ENCODE measurements at regions not wholly inside any gene's neighbourhood (a gene's known extent, or its start where the extent isn't known, plus 50 kb on each side); places are given as distances from the start of the nearest gene placed in this dataset.
"Not testable (repeated sequence)": the region's sequence is repeated elsewhere in the genome, so short reads cannot be mapped to it uniquely, and the experiment has no call there.

DNA sequence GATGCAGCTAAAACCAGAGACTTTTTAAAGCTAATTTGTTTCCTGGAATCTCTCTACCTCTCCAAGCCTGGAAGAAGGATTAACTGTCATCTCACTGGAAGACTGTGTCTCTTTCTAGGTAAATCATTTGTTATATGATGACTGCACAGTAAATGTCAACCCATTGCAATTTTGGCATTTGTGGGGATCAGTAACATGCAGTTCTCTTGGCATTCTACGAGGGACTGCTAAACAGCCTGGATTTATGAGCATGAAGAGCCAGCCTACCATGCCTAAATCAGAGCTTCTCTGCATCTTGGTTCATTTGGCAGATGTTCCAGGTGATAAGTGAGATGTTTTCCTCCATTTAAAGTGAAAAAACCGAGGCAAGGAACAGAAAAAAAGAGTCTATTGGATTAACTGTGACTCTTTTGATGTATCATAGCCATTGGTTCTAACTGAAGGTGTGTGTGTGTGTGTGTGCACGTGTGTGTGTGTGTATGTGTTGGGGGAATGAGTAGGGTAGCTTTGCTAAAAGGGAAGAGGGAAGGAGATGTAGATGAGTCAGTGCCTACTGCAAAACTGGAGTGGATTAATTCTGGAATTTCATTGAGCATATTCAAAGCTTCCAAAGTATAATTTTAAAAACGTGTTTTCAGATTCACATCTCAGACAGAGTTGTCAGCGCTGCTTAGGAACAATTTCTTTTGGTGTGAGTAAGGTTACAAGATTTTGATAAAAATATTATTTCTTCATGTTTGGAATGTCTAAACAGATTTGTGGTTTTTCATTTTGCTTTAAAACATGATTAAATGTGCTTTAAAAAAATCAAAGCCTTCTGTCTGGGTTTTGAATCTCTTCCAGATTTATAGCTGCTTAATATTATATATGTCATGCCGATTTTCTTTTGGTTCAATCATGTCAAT, 123.2 kb upstream of the LNX1 start:
- no peak for DNase-seq (ENCODE audit: low spot score)

DNA sequence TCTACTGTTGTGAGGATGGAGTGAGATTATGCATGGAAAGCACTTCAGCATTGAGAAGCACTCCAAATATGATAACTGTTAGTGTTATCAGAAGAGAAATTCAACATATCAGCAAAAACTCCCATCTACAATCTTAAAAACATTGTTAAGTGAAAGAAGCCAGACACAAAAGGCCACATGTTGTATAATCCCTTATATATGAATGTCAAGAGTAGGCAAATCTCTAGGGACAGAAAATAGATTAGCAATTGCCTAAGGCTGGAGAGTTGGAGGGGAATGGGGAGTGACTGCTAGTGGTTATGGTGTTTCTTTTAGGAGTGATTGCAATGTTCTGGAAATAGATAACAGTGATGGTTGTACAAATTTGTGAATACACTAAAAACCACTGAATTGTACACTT, 122.5 kb upstream of the LNX1 start:
- DNase-seq (ENCODE audit: low spot score), result no peak

DNA sequence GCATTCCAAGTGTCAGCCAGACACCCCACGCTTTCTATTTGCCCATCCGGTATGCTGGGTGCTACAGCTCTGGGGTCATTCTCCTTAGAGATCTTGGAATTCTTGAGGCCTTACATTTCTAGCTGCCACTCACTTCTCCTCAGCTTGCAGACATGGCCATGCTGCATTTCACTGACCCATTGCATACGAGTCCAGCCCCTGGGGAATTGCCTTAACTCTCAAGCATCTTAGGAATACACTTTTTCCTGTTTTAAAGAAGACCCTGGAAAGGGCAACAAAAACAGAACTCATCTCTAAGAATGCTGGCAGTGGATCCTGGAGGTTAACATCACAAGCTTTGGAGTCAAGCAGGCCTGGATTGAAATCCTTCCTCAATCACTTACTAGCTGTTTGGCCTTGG, 122.0 kb upstream of the LNX1 start:
- no peak for DNase-seq (ENCODE audit: low spot score)

DNA sequence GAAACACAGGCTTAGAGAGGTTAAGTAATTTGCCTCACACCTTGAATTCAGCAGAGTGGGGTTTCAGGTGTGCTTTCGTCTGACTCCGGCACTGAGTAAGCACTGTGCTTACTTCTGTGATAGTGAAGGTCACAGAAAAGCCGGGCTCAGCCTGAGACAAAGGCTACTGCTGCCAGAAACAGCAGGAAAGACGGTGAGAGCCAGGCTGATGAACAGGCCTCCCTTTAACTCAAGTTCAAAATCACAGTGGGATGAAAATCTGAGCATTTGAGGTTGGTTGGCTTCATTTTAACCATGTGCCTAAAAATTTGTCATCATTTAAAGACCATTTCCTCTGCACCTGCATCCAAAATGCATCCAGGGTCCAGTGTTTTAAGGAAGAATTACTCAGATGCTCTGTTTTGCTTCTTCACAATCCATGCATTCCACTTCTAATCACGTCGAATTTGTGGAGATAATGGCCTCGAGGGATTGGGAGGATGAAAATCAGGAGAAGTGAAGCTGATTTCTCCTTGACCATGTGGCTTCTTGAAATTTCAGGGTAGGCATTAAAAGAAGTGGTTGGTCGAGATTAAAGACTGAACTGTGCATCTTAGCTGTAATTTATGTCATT, 121.2 kb upstream of the LNX1 start:
- DNase-seq (ENCODE audit: low spot score), result no peak

DNA sequence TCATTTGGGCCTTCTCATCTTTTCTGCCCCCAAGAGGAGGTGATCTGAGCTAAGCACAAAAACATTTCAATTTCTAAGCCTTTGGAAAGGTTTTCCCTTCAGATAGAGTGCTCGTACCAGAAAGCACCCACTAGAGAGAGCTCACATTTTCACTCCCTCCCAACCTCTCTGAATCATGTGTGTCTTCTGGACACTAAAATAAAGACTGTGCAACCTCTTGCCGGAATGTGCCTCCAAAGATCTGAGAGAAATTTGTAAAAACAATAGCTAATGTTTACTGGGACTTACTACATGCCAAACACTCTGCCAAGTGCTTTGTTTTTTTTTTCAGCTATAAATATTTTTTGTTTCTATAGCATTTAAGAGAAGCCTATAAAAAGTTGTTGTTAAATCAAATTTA, 120.6 kb upstream of the LNX1 start:
- DNase-seq (ENCODE audit: low spot score), result no peak

DNA sequence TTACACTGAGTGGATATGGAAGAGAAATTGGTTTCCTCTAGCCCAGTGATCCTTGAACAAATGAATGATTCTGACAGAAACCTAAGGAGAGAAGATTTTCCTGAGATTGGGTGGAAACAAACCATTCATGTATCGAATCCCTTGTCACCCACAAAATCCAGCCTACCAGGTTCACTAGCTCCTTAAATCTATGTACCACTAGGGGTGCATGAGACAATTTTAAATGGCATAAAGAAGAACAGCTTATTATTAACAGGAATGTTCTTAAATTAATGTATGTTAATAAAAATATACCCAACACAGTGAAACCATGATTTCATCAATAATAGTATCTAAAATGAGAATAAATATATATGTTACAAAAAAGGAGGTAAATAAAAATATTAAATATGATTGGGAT, 118.4 kb upstream of the LNX1 start:
- no peak for DNase-seq (ENCODE audit: low spot score)

DNA sequence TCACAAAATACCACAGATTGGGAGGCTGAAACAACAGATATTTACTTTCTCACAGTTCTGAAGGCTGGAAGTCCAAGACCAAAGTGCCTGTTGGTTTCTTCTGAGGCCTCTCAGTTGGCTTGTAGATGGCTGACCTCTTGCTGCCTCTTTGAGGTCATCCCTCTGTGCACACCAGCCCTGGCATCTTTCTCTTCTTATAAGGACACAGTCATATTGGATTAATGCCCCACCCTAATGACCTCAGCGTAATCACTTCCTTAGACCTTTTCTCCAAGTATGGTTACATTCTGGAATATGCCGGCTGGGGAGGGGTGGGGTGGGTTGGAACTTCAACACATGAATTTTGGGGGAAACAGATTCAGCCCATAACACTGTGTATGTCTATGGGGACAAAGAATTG, 116.2 kb upstream of the LNX1 start:
- DNase-seq (ENCODE audit: low spot score), result no peak

DNA sequence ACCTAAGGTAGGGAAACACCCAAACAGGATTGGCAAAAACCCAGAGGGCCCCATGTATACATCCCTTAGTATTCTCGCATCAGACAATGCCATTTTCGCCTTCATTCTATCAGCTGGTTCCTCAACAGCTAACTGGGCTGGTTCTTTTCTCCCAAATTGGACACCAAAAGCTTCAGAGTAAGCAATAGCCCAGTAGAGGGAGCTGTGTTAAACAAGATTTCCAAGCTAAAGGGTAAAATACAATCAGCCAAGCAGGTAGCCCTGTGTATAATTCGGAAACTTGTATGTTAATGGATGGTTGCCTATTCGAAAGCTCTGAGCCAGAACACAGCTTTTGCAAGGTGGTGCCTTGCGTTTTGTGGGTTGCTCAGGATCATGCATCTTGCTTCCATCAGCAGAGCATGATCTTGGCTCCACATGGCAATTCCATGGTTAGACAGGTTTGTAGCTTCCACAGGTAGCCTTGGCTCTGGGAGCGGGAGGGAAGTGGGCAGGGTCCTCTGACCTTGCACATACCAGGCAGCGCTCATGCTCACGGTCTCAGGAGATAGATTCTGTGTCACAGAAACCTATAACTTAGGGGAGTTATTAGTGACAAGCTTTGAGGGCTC, 115.2 kb upstream of the LNX1 start:
- DNase-seq (ENCODE audit: low spot score), result peak; percentile 44

DNA sequence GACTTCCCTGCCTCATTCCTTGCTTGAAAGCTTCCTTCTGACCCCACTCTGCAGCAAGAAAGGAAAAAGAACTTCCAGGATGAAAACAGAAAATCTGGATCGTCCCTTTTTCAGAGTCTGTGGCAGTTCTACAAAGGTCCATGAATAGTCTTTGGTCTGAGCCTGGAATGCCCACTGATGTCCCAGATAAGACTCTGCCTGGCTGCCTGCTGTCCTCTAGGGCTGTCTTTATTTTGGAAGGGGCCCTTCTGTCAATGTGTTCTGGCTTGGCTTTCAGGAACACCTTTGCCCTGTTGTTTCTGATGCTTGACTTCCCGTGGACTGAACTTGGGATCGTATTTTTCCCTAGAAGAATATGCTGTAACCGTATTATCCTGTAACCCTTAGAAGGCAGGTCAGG, 114.7 kb upstream of the LNX1 start:
- DNase-seq (ENCODE audit: low spot score), result no peak

DNA sequence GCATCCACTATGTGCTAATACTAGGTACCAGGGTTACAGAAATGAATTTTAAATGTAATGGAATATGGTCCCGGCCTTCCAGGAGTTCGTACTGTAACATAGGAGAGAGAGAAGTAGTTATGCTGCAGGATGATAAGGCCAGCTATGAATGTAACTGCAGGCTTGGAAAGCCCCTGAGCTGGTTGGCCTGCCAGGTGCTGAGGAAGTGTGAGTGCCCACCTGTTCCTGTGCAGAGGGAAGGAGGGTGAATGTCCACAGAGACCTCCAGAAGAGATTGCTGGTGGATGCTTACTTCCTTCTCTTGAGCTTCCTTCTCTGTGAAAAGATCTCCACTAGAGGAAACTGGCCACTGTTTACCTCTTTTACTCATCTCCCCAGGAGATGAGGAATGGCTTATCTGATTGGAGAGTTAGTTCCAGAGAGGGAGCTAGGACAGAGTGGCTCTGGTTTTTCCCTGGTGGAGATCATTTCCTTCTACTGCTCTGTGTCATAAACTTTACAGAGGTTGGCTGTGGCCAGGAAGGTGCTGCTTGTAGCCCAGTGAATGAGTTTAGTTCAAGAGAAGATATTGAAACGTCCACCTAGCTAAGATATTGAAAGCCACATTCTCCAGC, 114.0 kb upstream of the LNX1 start:
- no peak for DNase-seq (ENCODE audit: low spot score)

DNA sequence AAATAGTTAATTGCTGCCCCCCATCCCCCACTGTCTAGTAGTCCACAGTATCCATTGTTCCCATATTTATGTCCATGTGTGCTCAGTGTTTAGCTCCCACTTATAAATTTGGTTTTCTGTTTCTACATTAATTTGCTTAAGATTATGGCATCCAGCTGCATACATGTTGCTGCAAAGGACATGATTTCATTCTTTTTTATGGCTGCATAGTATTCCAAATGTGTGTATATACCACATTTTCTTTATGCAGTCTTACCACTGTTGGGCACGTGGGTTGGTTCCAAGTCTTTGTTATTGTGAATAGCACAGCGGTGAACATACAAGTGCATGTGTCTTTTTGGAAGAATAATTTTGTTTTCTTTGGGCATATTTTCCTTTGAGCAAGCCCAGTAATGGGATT, 113.0 kb upstream of the LNX1 start:
- no peak for DNase-seq (ENCODE audit: low spot score)

DNA sequence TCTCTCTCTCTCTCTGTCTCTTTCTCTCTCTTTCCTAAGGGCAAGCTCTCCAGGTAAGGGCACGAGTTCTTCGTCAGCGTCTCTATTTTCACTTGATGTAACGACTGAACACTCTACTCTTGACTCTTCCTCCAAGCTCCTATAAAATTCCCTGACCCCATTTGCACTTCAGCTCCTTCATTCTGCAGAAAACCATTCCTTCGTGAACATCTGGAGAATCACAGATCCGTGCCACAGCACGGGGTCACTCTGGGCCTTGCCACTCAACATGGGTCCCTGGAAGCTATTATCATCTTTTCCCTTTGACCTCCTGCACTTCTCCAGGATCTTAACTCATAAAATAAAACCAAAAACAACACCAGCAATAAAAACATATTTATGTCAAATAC, 112.0 kb upstream of the LNX1 start:
- DNase-seq (ENCODE audit: low spot score), result no peak

DNA sequence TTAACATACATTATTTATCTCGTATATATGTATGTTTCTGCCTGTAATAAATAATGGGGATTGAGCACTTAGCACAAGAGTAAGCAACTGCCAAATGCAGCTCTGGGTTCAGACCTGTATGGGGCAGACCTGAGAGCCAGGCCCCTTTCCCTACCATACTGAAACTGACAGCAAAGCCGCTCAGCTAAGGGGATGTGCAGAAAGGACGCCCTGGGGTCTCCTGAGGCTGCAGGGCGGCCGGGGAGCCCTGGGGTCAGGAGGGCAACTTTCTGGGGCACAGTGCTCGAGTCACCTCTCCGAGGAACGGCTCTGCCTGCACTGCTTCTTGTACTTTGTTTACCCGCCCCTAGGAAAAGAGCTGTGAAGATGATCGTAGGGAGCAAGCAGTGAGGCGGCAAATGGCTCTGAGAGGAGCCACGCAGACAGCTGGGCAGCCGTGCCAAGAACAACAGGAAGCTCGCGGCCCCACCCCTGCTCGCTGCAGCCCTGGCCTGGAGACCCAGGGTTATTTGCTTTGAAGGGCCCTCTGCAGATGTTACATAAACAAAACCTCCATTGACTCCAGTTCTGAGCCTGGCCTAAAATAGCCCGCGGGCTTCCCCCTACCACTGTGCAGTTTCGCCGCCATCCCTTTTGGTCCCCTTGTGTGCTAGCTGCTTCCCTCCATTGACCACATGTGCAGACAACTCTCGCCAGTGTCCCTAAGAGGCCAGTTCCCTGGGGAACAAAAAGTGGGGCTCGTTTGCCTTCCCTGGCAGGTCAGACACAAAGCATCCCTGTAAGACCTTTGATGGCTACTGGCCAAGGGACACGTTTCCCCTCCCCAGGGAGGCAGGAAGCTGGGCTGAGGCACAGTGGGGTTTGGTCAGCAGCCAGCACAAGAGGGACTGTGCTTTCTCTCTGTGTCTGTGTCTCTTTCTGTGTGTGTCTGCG, 111.3 kb upstream of the LNX1 start:
- DNase-seq (ENCODE audit: low spot score), result peak; percentile 9

DNA sequence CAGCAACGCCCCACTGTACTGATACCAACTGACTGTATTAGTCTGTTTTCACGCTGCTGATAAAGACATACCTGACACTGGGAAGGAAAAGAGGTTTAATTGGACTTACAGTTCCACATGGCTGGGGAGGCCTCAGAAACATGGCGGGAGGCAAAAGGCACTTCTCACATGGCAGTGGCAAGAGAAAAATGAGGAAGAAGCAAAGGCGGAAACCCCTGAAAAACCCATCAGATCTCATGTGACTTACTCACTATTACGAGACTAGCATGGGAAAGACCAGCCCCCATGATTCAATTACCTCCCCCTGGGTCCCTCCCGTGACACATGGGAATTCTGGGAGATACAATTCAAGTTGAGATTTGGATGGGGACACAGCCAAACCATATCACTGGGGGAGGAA, 110.0 kb upstream of the LNX1 start:
- not testable (repeated sequence) for DNase-seq (ENCODE audit: low spot score)

DNA sequence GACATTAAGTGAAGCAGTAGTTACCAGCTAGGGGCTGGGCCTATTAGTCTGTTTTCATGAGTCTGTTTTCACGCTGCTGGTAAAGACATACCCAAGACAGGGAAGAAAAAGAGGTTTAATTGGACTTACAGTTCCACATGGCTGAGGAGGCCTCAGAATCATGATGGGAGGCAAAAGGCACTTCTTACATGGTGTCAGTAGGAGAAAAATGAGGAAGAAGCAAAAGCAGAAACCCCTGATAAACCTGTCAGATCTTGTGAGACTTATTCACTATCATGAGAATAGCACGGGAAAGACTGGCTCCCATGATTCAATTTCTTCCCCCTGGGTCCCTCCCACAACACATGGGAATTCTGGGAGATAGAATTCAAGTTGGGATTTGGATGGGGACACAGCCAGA, 108.0 kb upstream of the LNX1 start:
- DNase-seq (ENCODE audit: low spot score), result not testable (repeated sequence)

DNA sequence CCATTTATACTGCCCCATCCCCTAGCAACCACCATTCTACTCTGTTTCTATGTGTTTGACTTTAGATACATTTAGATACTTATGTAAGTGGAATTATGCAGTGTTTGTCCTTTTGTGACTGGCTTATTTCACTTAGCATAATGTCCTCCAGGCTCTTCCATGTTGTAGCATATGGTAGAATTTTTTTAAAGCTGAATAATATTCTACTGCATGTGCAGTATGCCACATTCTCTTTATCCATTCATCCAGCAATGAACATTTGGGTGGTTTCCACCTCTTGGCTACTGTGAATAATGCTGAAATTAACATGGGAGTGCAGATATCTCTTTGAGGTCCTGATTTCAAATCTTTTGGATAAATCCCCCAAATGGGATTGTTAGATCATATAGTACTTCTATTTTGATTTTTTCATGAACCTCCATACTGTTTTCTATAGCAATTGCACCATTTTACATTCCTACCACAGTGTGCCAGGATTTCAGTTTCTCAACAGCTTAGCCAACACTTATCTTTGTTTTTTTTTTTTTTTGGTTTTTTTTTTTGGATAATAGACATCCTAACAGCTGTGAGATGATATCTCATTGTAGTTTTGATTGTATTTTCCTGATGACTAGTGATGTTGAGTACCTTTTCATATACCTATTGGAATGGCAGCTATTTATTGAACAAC, 105.9 kb upstream of the LNX1 start:
- no peak for DNase-seq (ENCODE audit: low spot score)

DNA sequence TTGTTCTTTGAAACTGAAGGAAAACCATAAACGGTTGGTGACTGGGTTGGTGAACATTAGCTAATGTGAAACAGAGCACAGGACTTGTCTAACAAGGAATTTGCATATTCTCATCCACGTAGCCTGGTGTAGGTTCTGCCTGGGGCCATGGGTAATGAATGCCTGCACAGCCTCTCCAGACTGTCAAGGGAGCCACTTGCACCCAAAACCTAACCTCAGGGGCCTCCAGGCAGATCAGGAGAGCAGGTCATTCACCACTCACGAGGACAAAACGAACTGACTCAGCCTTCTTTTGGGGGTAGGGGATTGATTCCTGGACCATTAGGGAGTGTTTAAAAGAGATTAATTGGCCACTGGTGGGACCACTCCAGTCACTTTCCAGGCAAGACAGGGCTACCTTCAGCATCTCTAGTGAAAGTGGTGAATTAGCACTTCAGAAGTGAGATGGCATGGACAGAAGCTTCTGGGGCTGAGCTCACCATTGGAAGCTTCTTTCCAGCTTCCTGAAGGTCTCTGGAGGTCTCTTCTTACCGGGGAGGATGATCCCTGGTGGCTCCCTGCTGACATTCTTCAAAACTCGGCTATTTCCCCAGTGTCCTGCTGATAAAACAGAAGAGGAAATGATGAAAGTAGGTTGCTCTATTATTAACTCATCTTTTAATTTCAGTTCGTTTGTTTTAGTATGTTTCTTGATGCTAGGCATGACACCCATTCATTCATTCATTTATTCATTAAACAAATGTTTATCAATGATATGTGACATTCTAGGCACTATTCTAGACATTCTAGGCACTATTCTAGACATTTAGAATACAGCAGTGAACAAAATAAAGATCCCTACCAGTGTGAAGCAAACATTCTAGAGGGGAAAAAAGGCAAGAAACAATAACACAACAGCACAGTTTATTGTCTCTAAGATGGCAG, 104.5 kb upstream of the LNX1 start:
- no peak for DNase-seq (ENCODE audit: low spot score)

DNA sequence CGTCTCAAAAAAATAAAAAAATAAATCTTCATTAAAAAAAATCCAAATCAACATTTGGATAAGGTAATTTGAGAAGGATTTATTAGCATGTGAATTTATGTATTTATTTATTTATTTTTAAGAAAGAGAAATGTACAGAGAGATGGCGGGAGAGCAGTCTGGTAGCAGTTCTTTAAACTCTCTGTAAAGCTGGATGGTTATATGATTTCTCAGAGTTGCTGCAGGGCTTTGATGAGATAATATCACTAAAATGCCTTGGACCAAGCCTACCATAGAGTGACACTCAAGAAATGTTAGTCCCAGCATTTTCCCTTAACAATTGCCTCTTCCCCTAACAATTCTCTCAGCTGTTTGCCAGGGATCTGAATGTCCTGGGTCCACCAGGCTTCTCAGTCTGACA, 103.4 kb upstream of the LNX1 start:
- DNase-seq (ENCODE audit: low spot score), result no peak

DNA sequence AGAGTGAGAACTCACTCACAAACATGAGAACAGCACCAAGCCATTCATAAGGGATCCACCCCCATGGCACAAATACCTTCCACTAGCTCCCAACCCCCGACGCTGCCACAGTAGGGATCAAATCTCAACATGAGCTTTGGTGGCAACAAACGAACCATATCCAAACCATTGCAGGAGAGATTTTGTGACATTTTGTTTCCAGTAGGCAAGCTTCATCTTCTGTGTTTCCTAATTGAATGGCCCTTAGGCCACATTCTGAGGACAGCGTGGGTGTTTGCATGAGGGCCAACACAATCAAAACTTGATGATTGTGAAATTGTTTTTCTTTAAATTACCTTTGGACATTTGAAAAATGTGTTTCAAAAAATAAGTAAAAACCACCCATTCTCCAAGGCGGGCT, 102.6 kb upstream of the LNX1 start:
- no peak for DNase-seq (ENCODE audit: low spot score)

DNA sequence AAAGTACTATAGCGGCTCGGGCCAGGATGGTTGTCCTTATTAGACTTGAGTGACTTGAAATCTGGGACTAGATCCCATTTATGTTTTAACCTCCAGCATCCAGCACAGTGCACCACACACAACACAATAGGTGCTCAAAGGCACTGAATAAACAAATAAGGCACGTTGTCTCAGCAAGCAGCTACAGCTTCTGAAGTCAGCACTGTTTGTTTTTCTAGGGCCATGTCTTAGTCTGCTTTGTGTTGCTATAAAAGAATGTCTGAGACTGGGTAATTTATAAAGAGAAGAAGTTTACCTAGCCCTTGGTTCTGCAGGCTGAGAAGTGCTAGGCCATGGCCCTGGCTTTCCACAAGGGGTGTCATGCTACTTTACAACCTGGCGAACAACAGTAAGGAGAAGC, 102.1 kb upstream of the LNX1 start:
- no peak for DNase-seq (ENCODE audit: low spot score)
